ENCODE measurements at regions not wholly inside any gene's neighbourhood (a gene's known extent, or its start where the extent isn't known, plus 50 kb on each side); places are given as distances from the start of the nearest gene placed in this dataset.

GRCh38 chr1:82346141-82346540, 545.4 kb downstream of the ADGRL2 start:
- no peak overlapping the region for H3K4me3 ChIP-seq (ENCODE audit: extremely low read depth, insufficient read depth, low read length, poor library complexity, severe bottlenecking)
- no peaks in the 10 kb centered on the region for H3K4me1 ChIP-seq (ENCODE audit: control insufficient read depth, insufficient read depth, low read length, poor library complexity, severe bottlenecking)
- WGBS, 2 experiments (ENCODE audit: insufficient coverage in 2 of 2): 86 to 97% methylated on average over 3 to 4 of the region's 4 CpGs
- H3K36me3 ChIP-seq (ENCODE audit: control insufficient read depth, insufficient read depth, low read length): no peaks in the 10 kb centered on the region
- H3K9me3 ChIP-seq (ENCODE audit: control insufficient read depth, low read length): no peaks in the 10 kb centered on the region
- no peak overlapping the region for H3K27ac ChIP-seq (ENCODE audit: low read depth, low read length, severe bottlenecking)

- Histone ChIP-seq H3K27ac (ENCODE audit: low read depth, low read length, severe bottlenecking) (no peak overlapping the region), H3K36me3 (ENCODE audit: control insufficient read depth, insufficient read depth, low read length) (no peaks in the 10 kb centered on the region), H3K4me1 (ENCODE audit: control insufficient read depth, insufficient read depth, low read length, poor library complexity, severe bottlenecking) (no peaks in the 10 kb centered on the region), H3K9me3 (ENCODE audit: control insufficient read depth, low read length) (no peaks in the 10 kb centered on the region), H3K4me3 (ENCODE audit: extremely low read depth, insufficient read depth, low read length, poor library complexity, severe bottlenecking) (no peak overlapping the region)
- WGBS, 2 experiments (ENCODE audit: insufficient coverage in 2 of 2): no CpG with 5 or more reads among the region's 2 CpGs
Observed at GRCh38 chr1:82343381-82343780, 542.6 kb downstream of the ADGRL2 start.

GRCh38 chr1:82337635-82338034, 536.9 kb downstream of the ADGRL2 start:
- H3K27ac ChIP-seq (ENCODE audit: low read depth, low read length, severe bottlenecking): no peak overlapping the region
- H3K4me3 ChIP-seq (ENCODE audit: extremely low read depth, insufficient read depth, low read length, poor library complexity, severe bottlenecking): no peak overlapping the region
- no CpG with 5 or more reads among the region's 1 CpG for WGBS, 2 experiments (ENCODE audit: insufficient coverage in 2 of 2)
- no peaks in the 10 kb centered on the region for H3K9me3 ChIP-seq (ENCODE audit: control insufficient read depth, low read length)
- no peaks in the 10 kb centered on the region for H3K4me1 ChIP-seq (ENCODE audit: control insufficient read depth, insufficient read depth, low read length, poor library complexity, severe bottlenecking)
- no peaks in the 10 kb centered on the region for H3K36me3 ChIP-seq (ENCODE audit: control insufficient read depth, insufficient read depth, low read length)

- WGBS, 2 experiments (ENCODE audit: insufficient coverage in 2 of 2): 90% methylated on average over 2 to 3 of the region's 3 CpGs
- no peak overlapping the region for H3K27ac ChIP-seq (ENCODE audit: low read depth, low read length, severe bottlenecking)
- no peaks in the 10 kb centered on the region for H3K9me3 ChIP-seq (ENCODE audit: control insufficient read depth, low read length)
- H3K36me3 ChIP-seq (ENCODE audit: control insufficient read depth, insufficient read depth, low read length): no peaks in the 10 kb centered on the region
- no peak overlapping the region for H3K4me3 ChIP-seq (ENCODE audit: extremely low read depth, insufficient read depth, low read length, poor library complexity, severe bottlenecking)
- no peaks in the 10 kb centered on the region for H3K4me1 ChIP-seq (ENCODE audit: control insufficient read depth, insufficient read depth, low read length, poor library complexity, severe bottlenecking)
Observed at GRCh38 chr1:82330330-82330729, 529.6 kb downstream of the ADGRL2 start.

GRCh38 chr1:82329226-82329625, 528.5 kb downstream of the ADGRL2 start:
- Histone ChIP-seq H3K27ac (ENCODE audit: low read depth, low read length, severe bottlenecking) (no peak overlapping the region), H3K9me3 (ENCODE audit: control insufficient read depth, low read length) (no peaks in the 10 kb centered on the region), H3K4me1 (ENCODE audit: control insufficient read depth, insufficient read depth, low read length, poor library complexity, severe bottlenecking) (no peaks in the 10 kb centered on the region), H3K4me3 (ENCODE audit: extremely low read depth, insufficient read depth, low read length, poor library complexity, severe bottlenecking) (no peak overlapping the region), H3K36me3 (ENCODE audit: control insufficient read depth, insufficient read depth, low read length) (no peaks in the 10 kb centered on the region)
- WGBS, 2 experiments (ENCODE audit: insufficient coverage in 2 of 2): 69 to 72% methylated on average over 3 to 5 of the region's 6 CpGs

- H3K9me3 ChIP-seq (ENCODE audit: control insufficient read depth, low read length): no peaks in the 10 kb centered on the region
- H3K36me3 ChIP-seq (ENCODE audit: control insufficient read depth, insufficient read depth, low read length): no peaks in the 10 kb centered on the region
- H3K27ac ChIP-seq (ENCODE audit: low read depth, low read length, severe bottlenecking): no peak overlapping the region
- no peaks in the 10 kb centered on the region for H3K4me1 ChIP-seq (ENCODE audit: control insufficient read depth, insufficient read depth, low read length, poor library complexity, severe bottlenecking)
- H3K4me3 ChIP-seq (ENCODE audit: extremely low read depth, insufficient read depth, low read length, poor library complexity, severe bottlenecking): no peak overlapping the region
- WGBS, 2 experiments (ENCODE audit: insufficient coverage in 2 of 2): no CpG with 5 or more reads among the region's 3 CpGs
Observed at GRCh38 chr1:82323144-82323841, 522.6 kb downstream of the ADGRL2 start.

GRCh38 chr1:82321794-82322193, 521.1 kb downstream of the ADGRL2 start:
- H3K4me3 ChIP-seq (ENCODE audit: extremely low read depth, insufficient read depth, low read length, poor library complexity, severe bottlenecking): no peak overlapping the region
- H3K9me3 ChIP-seq (ENCODE audit: control insufficient read depth, low read length): no peaks in the 10 kb centered on the region
- 50 to 100% methylated on average over 1 of the region's 1 CpG for WGBS, 2 experiments (ENCODE audit: insufficient coverage in 2 of 2)
- H3K4me1 ChIP-seq (ENCODE audit: control insufficient read depth, insufficient read depth, low read length, poor library complexity, severe bottlenecking): no peaks in the 10 kb centered on the region
- H3K36me3 ChIP-seq (ENCODE audit: control insufficient read depth, insufficient read depth, low read length): no peaks in the 10 kb centered on the region
- H3K27ac ChIP-seq (ENCODE audit: low read depth, low read length, severe bottlenecking): no peak overlapping the region

GRCh38 chr1:82319546-82319945, 518.8 kb downstream of the ADGRL2 start:
- Histone ChIP-seq H3K9me3 (ENCODE audit: control insufficient read depth, low read length) (no peaks in the 10 kb centered on the region), H3K36me3 (ENCODE audit: control insufficient read depth, insufficient read depth, low read length) (no peaks in the 10 kb centered on the region), H3K27ac (ENCODE audit: low read depth, low read length, severe bottlenecking) (no peak overlapping the region), H3K4me3 (ENCODE audit: extremely low read depth, insufficient read depth, low read length, poor library complexity, severe bottlenecking) (no peak overlapping the region), H3K4me1 (ENCODE audit: control insufficient read depth, insufficient read depth, low read length, poor library complexity, severe bottlenecking) (no peaks in the 10 kb centered on the region)

- Histone ChIP-seq H3K4me3 (ENCODE audit: extremely low read depth, insufficient read depth, low read length, poor library complexity, severe bottlenecking) (no peak overlapping the region), H3K36me3 (ENCODE audit: control insufficient read depth, insufficient read depth, low read length) (no peaks in the 10 kb centered on the region), H3K4me1 (ENCODE audit: control insufficient read depth, insufficient read depth, low read length, poor library complexity, severe bottlenecking) (no peaks in the 10 kb centered on the region), H3K9me3 (ENCODE audit: control insufficient read depth, low read length) (no peaks in the 10 kb centered on the region), H3K27ac (ENCODE audit: low read depth, low read length, severe bottlenecking) (no peak overlapping the region)
- 78 to 92% methylated on average over 2 of the region's 2 CpGs for WGBS, 2 experiments (ENCODE audit: insufficient coverage in 2 of 2)
Observed at GRCh38 chr1:82318921-82319320, 518.2 kb downstream of the ADGRL2 start.

- H3K27ac ChIP-seq (ENCODE audit: low read depth, low read length, severe bottlenecking): no peak overlapping the region
- H3K4me3 ChIP-seq (ENCODE audit: extremely low read depth, insufficient read depth, low read length, poor library complexity, severe bottlenecking): no peak overlapping the region
- no peaks in the 10 kb centered on the region for H3K36me3 ChIP-seq (ENCODE audit: control insufficient read depth, insufficient read depth, low read length)
- no peaks in the 10 kb centered on the region for H3K9me3 ChIP-seq (ENCODE audit: control insufficient read depth, low read length)
- H3K4me1 ChIP-seq (ENCODE audit: control insufficient read depth, insufficient read depth, low read length, poor library complexity, severe bottlenecking): no peaks in the 10 kb centered on the region
Observed at GRCh38 chr1:82318265-82318664, 517.5 kb downstream of the ADGRL2 start.

GRCh38 chr1:82317671-82318070, 516.9 kb downstream of the ADGRL2 start:
- H3K4me1 ChIP-seq (ENCODE audit: control insufficient read depth, insufficient read depth, low read length, poor library complexity, severe bottlenecking): no peaks in the 10 kb centered on the region
- no peak overlapping the region for H3K4me3 ChIP-seq (ENCODE audit: extremely low read depth, insufficient read depth, low read length, poor library complexity, severe bottlenecking)
- no peaks in the 10 kb centered on the region for H3K9me3 ChIP-seq (ENCODE audit: control insufficient read depth, low read length)
- WGBS, 2 experiments (ENCODE audit: insufficient coverage in 2 of 2): no CpG with 5 or more reads among the region's 1 CpG
- H3K27ac ChIP-seq (ENCODE audit: low read depth, low read length, severe bottlenecking): no peak overlapping the region
- H3K36me3 ChIP-seq (ENCODE audit: control insufficient read depth, insufficient read depth, low read length): no peaks in the 10 kb centered on the region

All from mesodermal cell (in vitro differentiated cells).